Endodermal cell (in vitro differentiated cells): ENCODE measurements at regions not wholly inside any gene's neighbourhood (a gene's known extent, or its start where the extent isn't known, plus 50 kb on each side); places are given as distances from the start of the nearest gene placed in this dataset.

ENCODE experiments used
- DNase-seq: peaks from one replicate; pipeline ENCODE4 v3.0.0-alpha.2; 2017
- H3K27ac ChIP-seq: 2 replicates; pipeline ENCODE4 v1.5.1; 2013; ENCODE audit warnings: mild to moderate bottlenecking, low read depth, low read length, moderate library complexity
- H3K27me3 ChIP-seq: 2 replicates; pipeline ENCODE4 v1.6.1; 2013; ENCODE audit warnings: mild to moderate bottlenecking, low read length, moderate library complexity; ENCODE audit not compliant: insufficient read depth, control insufficient read depth, poor library complexity, severe bottlenecking
- H3K36me3 ChIP-seq: 2 replicates; pipeline ENCODE4 v1.7.0; 2013; ENCODE audit warnings: mild to moderate bottlenecking, low read length, moderate library complexity; ENCODE audit not compliant: control insufficient read depth, insufficient read depth
- H3K4me1 ChIP-seq: one replicate; pipeline ENCODE4 v1.7.0; 2013; ENCODE audit warnings: low read length; ENCODE audit not compliant: control insufficient read depth, insufficient read depth
- H3K4me3 ChIP-seq: 2 replicates; pipeline ENCODE4 v1.5.1; 2013; ENCODE audit warnings: mild to moderate bottlenecking, low read length, moderate library complexity
- H3K9ac ChIP-seq: 2 replicates; pipeline ENCODE4 v1.6.1; 2013; ENCODE audit warnings: mild to moderate bottlenecking, low read length, moderate library complexity; ENCODE audit not compliant: poor library complexity, severe bottlenecking; ENCODE audit errors: extremely low read depth
- H3K9me3 ChIP-seq: 2 replicates; pipeline ENCODE4 v1.6.1; 2013; ENCODE audit warnings: mild to moderate bottlenecking, low read length, moderate library complexity; ENCODE audit not compliant: control insufficient read depth
- H3K27ac Mint-ChIP-seq: 2 replicates; pipeline ENCODE4 v1.8.0; 2020; ENCODE audit warnings: mixed read lengths
- H3K27me3 Mint-ChIP-seq: 2 replicates; pipeline ENCODE4 v1.8.0; 2021; ENCODE audit warnings: mild to moderate bottlenecking, mixed read lengths; ENCODE audit not compliant: insufficient read depth
- H3K36me3 Mint-ChIP-seq: 2 replicates; pipeline ENCODE4 v1.8.0; 2020; ENCODE audit warnings: low read depth, mixed read lengths
- H3K4me1 Mint-ChIP-seq: 2 replicates; pipeline ENCODE4 v1.8.0; 2020; ENCODE audit warnings: mixed read lengths
- H3K4me3 Mint-ChIP-seq: 2 replicates; pipeline ENCODE4 v1.8.0; 2020; ENCODE audit warnings: mild to moderate bottlenecking, moderate library complexity, mixed read lengths
- H3K9me3 Mint-ChIP-seq: 2 replicates; pipeline ENCODE4 v1.8.0; 2020; ENCODE audit warnings: mild to moderate bottlenecking, mixed read lengths
- WGBS, 2 experiments: methylation state at CpG; one replicate each; pipeline versions ENCODE4 v1.1.5 to v1.1.7; 2013; ENCODE audit warnings: missing lambda C conversion rate in 2 of 2, mixed read lengths in 1 of 2; ENCODE audit not compliant: insufficient coverage in 1 of 2, insufficient read length in 1 of 2; 5-methylcytosine and 5-hydroxymethylcytosine counted together
- TF ChIP-seq, protein P1 (sequence below): fragments of 200-600 bp; sonication (generic); conservative IDR thresholded peaks from 2 replicates; pipeline ENCODE4 v1.5.0; 2021; ENCODE audit warnings: antibody characterized with exemption, mild to moderate bottlenecking

DNA sequence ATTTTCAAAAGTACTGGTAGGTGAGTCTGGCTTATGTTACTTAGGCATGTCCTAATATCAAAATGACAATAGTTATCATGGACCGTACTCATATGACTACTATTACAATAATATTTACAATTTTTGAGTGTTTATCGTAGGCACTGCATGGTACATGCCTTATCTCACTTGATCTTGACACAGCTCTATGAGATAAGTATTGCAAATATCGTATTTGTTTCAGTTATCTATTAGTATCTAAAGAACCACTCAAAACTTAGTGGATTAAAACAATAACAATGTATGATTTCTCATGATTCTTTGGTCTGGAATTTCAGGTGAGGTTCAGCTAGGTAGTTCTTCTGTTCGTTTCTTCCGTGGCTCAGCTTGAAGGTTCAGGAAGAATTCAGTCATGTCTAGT, 59.7 kb upstream of the XCR1 start:
- no peak overlapping the region for H3K27ac Mint-ChIP-seq
- Histone ChIP-seq H3K9me3 (no peaks in the 10 kb centered on the region), H3K27ac (no peak overlapping the region), H3K9ac (no peak overlapping the region), H3K27me3 (no peaks in the 10 kb centered on the region), H3K4me1 (no peaks in the 10 kb centered on the region), H3K4me3 (no peak overlapping the region), H3K36me3 (no peaks in the 10 kb centered on the region)
- H3K4me1 Mint-ChIP-seq: no peaks in the 10 kb centered on the region
- no peaks in the 10 kb centered on the region for H3K9me3 Mint-ChIP-seq
- no peaks in the 10 kb centered on the region for H3K27me3 Mint-ChIP-seq
- H3K4me3 Mint-ChIP-seq: no peak overlapping the region
- 89 to 98% methylated on average over 4 to 5 of the region's 5 CpGs for WGBS, 2 experiments
- TF ChIP-seq, protein P1, sequence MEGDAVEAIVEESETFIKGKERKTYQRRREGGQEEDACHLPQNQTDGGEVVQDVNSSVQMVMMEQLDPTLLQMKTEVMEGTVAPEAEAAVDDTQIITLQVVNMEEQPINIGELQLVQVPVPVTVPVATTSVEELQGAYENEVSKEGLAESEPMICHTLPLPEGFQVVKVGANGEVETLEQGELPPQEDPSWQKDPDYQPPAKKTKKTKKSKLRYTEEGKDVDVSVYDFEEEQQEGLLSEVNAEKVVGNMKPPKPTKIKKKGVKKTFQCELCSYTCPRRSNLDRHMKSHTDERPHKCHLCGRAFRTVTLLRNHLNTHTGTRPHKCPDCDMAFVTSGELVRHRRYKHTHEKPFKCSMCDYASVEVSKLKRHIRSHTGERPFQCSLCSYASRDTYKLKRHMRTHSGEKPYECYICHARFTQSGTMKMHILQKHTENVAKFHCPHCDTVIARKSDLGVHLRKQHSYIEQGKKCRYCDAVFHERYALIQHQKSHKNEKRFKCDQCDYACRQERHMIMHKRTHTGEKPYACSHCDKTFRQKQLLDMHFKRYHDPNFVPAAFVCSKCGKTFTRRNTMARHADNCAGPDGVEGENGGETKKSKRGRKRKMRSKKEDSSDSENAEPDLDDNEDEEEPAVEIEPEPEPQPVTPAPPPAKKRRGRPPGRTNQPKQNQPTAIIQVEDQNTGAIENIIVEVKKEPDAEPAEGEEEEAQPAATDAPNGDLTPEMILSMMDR: no peak
- no peak for DNase-seq
- no peaks in the 10 kb centered on the region for H3K36me3 Mint-ChIP-seq

DNA sequence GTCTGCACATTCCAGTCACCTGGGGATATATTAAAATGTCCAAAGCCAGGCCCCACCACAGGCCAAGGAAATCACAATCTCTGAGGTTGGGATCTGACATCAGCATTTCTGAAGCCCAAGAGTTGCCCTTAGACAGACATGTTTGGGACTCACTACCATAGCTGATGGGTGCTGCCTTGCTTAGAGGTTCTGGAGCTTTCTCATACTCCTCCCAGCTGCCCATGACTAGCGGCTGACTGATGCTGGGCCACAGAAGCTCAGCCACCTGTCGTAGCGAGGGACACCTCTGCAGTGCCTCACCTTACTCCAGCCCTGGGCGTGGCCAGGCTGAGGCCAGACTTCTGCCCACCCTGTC, 58.8 kb upstream of the XCR1 start:
- 94 to 95% methylated on average over 4 of the region's 4 CpGs for WGBS, 2 experiments
- no peaks in the 10 kb centered on the region for H3K4me1 Mint-ChIP-seq
- no peak for DNase-seq

DNA sequence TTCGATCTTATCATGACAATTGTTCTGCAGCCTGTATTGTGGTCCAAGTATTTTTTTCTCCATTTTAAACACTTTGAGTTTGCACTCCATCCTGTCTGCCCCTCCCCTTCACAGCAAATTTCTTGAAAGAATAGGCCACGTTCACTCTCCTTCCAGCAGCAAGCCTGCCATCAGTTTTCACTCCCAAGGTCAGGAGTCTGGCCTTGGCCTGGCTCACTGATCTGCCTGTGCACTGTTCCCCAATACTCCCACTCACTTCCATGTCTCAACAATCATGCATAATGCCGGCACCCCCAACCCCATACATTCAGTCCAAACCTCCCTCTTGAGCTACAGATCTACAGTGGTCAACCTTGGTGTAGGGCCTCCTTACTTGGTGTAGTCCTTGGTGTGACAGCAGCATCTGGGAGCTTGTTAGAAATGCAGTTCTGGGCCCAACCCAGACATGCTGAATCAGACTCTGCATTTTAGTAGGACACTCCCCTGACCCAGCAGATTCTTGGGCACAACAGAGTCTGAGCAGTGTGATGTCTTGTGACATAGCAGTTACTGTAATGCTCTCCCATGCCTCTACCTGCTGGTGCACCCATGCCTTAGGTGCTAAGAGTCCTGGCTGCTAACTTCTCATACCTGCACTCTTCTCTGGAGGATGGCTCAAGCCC, 58.3 kb upstream of the XCR1 start:
- no peak overlapping the region for H3K27ac Mint-ChIP-seq
- no peaks in the 10 kb centered on the region for H3K27me3 Mint-ChIP-seq
- H3K4me3 Mint-ChIP-seq: no peak overlapping the region
- no peak overlapping the region for H3K9ac ChIP-seq
- H3K4me1 Mint-ChIP-seq: peaks cover 1% of the 10 kb centered on the region
- TF ChIP-seq, protein P1: no peak
- no peak overlapping the region for H3K4me3 ChIP-seq
- H3K36me3 Mint-ChIP-seq: no peaks in the 10 kb centered on the region
- no peaks in the 10 kb centered on the region for H3K9me3 ChIP-seq
- no peaks in the 10 kb centered on the region for H3K27me3 ChIP-seq
- H3K36me3 ChIP-seq: no peaks in the 10 kb centered on the region
- no peaks in the 10 kb centered on the region for H3K4me1 ChIP-seq
- H3K9me3 Mint-ChIP-seq: no peaks in the 10 kb centered on the region
- WGBS, 2 experiments: 70 to 75% methylated on average over 2 to 3 of the region's 3 CpGs
- no peak overlapping the region for H3K27ac ChIP-seq
- no peak for DNase-seq

More for the DNA sequence above, 58.8 kb upstream of the XCR1 start:
- Histone ChIP-seq H3K4me1 (no peaks in the 10 kb centered on the region), H3K9me3 (no peaks in the 10 kb centered on the region), H3K27me3 (no peaks in the 10 kb centered on the region), H3K9ac (no peak overlapping the region), H3K27ac (no peak overlapping the region), H3K4me3 (no peak overlapping the region), H3K36me3 (no peaks in the 10 kb centered on the region)
- H3K4me3 Mint-ChIP-seq: no peak overlapping the region
- H3K9me3 Mint-ChIP-seq: no peaks in the 10 kb centered on the region
- H3K27ac Mint-ChIP-seq: no peak overlapping the region
- TF ChIP-seq, protein P1: no peak
- no peaks in the 10 kb centered on the region for H3K36me3 Mint-ChIP-seq
- no peaks in the 10 kb centered on the region for H3K27me3 Mint-ChIP-seq
